HG03108 (cell line): ENCODE measurements at regions not wholly inside any gene's neighbourhood (a gene's known extent, or its start where the extent isn't known, plus 50 kb on each side); places are given as distances from the start of the nearest gene placed in this dataset.
"Not testable (repeated sequence)": the region's sequence is repeated elsewhere in the genome, so short reads cannot be mapped to it uniquely, and the experiment has no call there.

Experiments used
- ATAC-seq: cut with Tn5 transposase; IDR thresholded peaks from one replicate; pipeline ENCODE4 v1.9.1; 2021; ENCODE audit warnings: moderate library complexity; ENCODE audit not compliant: unreplicated experiment

DNA sequence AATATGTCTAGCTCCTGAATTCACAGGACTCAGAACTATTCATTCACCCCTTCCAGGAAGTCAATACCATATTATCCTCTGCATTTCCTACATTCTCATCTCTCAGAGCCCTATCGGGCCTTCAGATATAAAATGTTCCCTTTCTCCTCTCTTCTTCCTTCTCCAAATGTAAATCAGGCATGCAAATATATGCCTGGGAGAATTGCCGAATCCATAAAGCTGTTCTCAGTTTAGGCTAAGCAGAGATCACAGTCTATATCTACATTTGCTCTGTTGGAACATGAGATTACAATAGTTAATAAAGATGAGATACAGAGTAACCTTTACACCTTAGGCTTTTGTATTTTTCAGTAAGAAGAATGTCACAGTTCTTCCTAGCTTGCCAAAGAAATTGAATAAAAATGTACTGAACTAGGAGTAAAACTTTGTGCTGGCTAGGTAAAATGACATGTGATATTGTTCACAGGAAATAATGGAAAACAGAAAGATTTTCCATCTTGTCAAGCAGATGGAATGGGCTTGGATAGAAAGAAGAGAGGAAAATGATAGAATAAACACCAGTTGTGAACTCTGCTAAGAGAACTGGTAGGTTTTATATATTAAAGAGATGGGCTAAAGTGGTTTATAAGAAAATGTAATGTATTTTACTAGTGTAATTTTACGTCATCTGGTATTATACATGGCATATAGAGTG lies 161.5 kb downstream of the NRIP1 start:
- ATAC-seq = no peak

DNA sequence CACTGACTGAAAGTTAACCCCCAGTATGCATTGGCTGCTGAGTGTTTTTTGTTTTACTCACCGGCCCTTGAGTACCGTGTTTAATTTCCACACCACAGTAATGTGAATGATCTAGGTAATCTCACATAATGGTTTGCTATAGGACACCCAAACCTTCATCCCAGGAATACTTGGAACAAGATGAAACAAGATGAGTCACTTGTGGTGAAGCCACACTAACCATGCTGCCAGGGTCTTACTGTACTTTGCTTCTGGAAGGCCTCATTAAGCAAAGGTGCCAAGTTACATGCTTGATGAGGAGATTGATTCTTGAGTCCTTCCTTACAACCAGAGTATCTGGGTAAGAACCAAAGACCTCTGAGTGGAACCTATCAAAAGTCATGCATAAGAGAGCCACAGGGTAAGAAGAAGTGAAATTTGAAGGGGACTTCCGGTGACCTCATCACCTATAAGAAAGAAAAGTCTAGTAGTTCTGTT lies 163.3 kb downstream of the NRIP1 start:
- no peak for ATAC-seq

DNA sequence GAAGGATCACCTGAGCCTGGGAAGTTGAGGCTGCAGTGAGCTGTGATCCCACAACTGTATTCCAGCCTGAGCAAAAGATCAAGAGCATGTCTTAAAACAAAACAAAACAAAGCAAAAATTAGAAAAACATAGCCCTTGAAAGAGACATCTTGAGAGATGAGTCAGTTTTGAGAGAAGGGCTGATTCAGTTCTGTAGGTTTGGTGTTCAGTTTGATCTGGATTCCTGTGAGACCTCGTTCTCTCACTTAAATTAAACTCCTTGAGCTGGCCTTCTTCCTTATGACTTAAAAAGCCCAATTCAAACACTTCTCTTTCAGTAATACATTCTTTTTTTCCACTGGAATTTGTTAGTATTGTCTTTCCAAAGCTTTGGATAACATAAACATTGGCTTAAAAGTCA lies 164.2 kb downstream of the NRIP1 start:
- no peak for ATAC-seq

DNA sequence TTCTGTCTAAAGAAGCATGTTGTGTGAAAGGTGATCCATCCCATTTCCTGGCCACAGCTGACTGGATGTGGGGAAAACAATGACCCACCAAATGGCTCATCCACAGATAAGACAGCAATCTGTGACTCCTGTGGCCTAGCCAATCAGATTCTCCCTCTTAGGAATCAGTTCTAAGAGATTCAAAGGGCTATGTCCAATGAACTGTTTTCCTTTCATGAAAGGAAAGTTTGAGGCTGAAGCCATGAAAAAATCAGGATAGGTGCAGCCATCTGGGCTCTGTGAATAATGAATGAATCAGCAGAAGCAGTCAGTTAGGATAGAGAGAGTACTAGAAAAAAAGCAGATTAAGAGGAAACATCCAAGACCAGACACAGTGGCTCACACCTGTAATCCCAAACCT lies 164.7 kb downstream of the NRIP1 start:
- ATAC-seq = no peak

DNA sequence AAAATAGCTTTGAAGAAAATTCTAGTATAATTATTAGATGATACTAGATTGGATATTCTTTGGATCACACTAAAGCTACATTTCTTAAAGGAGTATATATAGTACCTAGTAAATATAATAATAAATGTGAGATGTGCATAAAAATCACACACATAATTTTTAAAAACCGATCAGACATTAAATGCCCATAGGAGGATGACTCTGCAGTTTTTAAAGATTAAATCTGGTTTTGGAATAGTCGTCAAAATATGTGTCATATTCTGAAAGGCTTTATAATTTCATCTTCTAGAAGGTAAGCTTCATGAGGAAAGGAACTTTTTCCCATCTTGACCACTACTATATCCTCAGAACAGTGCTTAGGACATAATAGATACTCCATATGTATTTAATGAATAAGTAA lies 169.0 kb downstream of the NRIP1 start:
- no peak for ATAC-seq

DNA sequence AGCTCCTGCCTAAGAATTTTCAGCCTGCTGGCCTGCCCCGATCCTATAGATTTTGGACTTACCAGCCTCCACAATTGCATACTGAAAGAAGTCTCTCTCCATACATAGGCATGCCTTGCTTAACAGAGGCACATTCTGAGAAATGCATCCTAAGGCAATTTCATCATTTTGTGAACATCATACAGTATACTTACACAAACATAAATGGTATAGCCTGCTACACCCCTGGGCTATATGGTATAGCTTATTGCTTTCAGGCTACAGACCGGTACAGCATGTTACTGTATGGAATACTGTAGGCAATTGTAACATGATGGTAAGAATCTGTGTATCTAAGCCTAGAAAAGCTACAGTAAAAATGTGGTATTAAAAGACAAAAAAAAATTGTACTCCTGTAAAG lies 174.7 kb downstream of the NRIP1 start:
- ATAC-seq = no peak

DNA sequence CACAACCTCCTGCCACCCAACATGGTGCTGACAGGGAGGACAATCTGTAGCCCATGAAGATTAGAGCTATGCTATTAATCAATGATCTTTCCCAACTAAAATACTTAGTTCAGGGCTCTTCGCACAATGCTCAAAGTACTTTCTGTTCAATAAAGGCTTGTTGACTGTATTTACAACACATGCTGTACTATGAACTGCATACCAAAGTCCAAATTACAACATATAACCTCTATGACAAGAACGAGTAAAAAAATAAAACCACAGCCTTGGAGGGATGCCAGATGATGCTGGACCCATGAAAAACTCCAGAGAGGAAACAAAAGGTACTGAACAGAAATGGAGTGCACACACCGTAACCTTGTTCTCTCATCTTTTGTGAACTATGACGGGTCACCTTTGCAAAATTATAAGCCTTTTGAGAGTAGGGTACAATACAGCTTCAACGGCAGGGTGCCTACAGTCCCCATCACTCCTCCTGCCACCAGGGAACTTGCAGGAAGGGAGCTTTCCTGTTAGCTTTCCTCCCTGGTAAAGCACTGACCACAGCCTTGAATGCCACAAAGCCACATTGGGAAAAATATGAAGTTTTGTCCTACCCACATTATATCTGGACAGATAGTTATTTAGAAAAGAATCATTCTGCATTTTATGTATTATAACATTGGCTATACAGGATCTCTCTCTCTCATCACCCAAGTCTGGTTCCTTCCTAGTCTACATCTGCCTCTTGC lies 175.6 kb downstream of the NRIP1 start:
- ATAC-seq = no peak

DNA sequence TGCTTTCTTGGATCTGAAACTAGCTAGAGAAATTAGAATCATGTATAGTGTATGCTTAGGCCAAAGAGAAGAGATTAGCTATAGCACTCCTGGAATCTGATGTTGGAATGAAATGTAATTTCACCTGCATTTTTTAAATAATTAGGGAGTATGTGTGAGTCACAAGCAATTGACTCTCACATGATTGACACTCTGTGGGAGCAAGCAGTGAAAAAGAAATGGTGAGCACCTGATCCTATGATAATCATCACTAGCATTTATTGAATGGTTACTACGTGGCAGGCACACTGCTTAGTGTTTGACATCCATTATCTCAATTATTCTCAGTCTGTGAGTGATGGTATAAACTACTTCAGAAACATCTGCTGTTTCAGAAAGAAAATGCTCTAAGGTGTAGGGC lies 176.6 kb downstream of the NRIP1 start:
- ATAC-seq = no peak

DNA sequence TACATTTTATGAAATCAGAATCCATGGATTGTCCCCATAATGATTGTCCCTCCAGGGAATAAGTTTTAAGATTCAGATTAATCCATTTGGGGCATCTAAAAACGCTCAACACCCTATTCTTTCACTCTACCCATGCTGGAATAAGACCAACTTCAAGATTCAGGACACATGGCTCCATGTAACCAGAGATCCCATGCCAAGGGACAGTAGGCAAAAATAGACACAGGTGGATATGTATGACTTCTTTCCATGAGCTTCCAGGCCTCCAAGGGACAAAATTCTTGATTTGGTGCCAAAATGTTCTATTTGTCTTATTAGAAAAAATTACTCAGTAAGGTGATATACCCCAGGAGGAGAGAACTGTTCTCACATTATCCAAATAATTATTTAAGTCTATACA lies 178.8 kb downstream of the NRIP1 start:
- ATAC-seq = no peak

DNA sequence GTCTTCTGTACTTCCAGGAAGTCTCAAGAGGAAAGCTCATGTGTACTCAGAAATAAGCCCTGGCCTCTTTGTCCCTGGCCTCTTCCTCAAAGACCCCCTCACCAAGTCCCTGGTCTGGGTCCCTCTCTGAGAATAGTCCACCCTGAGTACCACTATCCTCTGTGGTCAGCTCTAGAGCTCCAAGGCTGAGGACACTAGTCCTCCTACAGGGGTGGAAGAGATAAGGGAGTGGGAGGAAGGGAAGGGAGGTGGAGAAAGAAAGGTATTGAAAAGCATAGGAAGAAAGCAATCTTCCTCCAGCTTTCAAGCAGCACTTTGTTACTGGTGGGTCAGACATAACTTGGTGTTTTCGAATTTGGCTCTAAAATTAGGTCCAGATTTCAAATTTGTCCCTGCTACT lies 181.4 kb downstream of the NRIP1 start:
- no peak for ATAC-seq

DNA sequence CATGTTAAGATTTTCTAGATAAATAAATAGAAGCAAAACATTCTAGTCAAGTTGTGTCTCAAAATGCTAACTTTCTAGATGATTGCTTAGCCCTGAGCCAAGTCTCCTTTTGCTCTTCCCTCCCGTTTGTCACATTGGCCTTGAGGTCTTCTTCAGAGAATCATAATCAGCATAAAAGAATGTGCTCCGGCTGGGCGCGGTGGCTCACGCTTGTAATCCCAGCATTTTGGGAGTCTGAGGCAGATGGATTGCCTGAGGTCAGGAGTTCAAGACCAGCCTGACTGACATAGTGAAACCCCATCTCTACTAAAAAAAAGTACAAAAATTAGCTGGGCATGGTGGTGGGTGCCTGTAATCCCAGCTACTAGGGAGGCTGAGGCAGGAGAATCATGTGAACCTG lies 182.3 kb downstream of the NRIP1 start:
- not testable (repeated sequence) for ATAC-seq

DNA sequence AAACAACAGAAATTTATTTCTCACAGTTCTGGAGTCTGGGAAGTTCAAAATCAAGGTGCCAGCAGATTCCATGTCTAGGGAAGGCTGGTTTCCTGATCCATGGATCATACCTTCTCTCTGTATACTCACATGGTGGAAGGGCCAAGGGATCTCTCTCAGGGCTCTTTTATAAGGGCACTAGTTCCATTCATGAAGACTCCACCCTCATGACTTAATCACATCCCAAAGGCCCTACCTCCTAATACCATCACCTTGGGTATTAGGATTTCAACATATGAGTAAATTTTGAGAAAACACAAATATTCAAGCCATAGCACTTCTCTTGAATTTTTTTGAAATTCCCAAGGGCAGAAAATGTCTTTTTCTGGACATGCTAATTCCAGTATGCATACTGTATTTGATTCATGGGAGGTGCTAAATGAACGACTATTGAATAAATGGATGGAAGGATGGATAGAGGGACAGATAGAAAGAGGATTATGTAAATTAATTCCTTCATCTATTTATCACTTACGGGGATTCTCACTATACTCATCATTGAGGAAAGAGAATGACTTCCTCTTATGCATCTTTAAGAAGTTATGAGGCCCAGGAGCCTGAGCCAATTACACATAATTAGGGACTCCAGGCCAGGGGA lies 182.8 kb downstream of the NRIP1 start:
- no peak for ATAC-seq

DNA sequence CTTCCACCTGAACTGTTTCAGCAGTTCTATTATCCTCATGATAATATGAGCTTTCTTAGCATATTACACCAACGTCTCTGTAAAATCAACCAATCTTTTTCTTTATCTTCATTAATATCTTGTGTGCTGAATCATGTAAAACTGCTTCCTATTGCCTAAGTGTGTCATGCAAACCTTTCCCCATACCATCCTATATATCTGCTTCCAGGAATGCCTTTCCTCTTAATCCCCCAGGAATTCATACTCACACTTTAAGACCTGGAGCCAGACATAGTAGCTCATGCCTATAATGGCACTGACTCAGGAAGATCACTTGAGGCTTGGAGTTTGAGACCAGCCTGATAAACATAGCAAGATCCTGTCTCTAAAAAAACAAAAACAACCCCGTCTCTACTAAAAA lies 183.9 kb downstream of the NRIP1 start:
- ATAC-seq = no peak

DNA sequence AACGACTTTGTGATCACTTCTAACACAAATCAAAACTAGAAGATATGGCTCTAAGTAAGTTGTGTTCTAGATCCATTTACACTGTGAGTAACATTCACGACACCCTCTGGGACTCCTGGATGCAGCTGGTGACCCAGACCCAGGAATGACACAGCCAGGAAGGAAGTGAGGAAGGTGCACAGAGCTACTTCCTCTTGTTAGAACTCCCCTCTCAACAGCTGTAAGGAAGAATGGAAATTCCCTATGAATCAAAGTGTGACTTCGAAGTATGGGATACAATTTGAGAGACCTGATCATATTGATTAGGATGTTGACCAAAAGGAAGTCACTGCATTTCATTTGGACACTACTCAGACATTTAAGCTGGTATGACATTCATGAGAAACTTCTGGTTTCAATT lies 185.3 kb downstream of the NRIP1 start:
- no peak for ATAC-seq

DNA sequence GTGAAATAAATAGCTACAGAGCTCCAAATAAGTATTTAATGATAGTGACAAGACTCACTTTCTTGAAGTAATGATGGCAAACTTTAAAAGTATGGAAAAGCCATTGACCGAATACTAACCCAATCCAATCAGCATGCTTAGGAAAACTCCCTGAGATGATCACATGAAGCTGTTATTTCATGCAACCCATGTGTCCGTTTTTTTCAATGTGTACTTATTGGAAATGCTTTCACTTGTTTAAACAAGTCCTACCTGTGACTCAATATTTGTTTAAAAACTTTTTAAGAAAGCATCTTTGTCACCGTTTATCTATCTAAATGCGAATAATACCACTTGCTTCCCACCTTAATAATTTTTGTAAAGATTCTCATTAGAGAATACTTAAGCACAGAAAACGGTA lies 185.8 kb downstream of the NRIP1 start:
- ATAC-seq = no peak

DNA sequence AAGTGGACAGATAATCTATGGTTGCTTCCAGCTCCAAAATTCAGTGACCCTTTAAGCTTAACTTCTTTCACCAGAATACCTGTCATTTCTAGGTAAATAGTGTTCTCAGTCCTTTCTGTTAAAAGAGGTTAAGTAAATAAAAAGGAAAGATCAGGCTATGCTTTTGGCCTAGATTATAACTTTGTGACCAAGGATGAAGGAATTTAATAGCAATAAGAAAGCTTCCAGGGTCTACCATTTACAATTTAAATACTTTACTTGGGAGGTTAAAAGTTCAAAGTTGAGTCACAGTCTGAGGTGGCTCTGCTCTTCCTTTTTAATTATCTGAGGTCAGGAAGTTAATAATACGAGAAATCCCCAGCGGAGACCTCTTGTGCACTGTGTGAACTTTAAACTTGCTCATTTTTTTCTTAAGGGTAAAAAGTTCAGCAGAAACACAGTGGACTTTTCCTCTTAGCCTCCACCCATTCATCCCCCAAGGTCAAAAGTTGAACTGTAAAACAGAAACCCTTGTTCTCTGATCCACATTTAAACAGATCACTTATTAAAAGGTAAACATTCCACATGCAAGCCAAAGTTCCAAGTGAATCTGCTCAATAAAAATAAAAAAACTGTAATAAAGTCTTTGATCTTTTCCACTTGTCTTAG lies 187.1 kb downstream of the NRIP1 start:
- peak; percentile 35 for ATAC-seq

DNA sequence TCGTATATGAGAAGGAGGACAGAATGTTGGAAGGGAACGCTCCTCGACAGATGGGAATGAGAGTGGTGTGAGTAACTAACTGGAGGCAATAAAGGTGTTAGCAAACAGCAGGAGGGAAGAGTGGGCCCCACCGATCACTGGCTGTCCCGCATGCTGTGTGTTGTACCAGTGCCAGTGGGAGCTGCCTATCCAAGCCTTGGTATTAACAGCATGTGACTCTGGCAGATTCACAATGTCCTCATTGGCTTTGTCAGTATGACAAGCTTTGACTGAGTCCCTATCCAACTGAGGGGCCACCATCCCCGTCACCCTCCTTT lies 188.3 kb downstream of the NRIP1 start:
- ATAC-seq = no peak

DNA sequence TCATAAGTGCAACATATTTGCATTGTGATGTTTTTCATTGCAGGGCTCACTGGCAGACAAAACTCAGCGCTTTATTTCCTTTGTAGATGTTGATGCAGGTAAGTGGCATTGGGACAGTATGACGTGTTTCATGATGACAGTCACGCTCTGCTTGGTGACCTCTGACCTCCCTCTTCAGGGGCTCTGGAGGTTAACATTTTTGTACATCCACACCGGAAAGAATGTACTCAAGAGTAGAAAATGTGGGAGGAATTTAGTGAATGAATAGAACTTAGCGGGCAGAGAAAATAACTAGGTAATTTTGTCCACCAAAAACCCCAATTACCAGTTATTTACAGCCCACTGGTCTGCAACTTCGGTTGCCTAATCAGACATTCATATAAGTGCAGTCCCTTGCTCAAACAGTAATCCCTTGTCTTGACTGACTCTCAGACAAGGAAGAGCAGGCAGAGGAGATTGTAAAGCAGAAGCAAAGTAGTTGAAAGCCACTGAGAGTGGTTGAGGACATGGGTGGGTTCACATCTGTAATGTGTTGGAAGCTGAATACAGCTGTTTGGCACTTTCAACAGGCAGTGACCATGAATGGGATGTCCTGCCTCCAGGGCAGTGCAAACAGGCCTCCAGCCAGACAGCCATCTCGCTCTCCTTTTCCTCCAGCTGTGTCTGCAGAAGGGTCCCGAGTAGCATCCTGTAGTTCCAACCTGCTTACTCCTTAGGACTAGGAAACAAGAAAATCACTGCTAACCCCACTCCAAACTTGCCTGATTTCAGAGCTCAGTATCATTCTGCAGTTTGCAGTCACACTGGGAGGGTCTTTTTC lies 188.9 kb downstream of the NRIP1 start:
- ATAC-seq = peak; percentile 60

DNA sequence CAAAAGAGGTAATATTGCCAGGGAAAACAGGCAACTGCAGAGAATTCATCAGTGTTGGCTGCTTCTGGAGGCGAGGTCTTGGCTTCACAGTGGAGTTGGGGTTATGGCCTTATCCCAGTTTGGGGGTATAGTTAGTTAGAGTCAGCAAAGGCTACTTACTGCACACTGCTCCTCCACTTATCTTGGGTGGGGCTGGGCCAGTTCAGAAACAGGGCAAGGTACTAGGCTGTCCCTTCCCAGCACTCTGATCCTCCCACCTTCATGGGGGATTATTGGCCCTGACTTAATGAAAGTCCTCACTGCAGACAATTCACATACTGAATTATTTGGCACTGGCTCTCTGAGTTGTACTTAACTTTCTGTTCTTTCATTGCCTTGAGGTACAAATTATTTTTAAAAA lies 189.6 kb downstream of the NRIP1 start:
- no peak for ATAC-seq

DNA sequence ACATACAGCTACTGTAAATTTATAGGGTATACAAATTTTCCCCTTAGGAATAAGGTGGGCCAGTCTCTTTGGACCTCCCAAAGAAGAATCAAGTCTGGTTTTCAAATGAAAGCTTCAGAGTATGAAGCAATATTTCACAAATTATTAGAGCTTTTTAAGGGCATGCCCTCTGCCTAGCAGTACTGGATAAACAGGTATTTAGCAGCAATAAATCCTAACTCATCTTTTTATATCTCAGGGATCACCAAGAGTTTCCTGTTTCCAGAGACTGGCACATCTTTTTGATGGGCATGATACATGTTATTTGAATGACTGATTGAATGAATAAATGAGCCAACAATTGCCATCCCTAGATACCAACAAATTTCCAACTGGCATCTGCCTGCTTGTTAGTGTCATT lies 190.4 kb downstream of the NRIP1 start:
- no peak for ATAC-seq

DNA sequence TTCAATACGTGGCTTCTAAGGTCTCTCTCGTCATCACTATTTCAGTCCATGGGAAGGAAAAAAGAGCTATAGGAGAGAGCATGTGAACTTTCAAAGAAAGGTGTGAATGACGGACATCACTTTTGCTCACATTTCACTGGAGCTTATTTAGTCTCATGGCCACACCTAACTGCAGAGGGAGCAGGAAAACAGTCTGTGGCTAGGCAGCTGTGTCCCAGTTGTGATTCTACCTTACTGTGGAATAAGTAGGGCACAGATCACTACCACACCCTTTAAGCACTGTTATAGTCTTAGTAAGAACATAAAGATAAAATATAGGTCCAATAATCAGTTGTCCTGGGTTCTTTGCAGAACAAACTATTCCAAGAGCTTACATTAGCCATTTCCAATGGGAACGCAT lies 192.9 kb downstream of the NRIP1 start:
- ATAC-seq = no peak
